GM23248 (cell line): ENCODE measurements at regions not wholly inside any gene's neighbourhood (a gene's known extent, or its start where the extent isn't known, plus 50 kb on each side); places are given as distances from the start of the nearest gene placed in this dataset.
A peak's percentile ranks its signal among the peaks of the same experiment; 100 is the strongest.
"Not testable (repeated sequence)": the region's sequence is repeated elsewhere in the genome, so short reads cannot be mapped to it uniquely, and the experiment has no call there.

Source experiments
- DNase-seq: peaks from one replicate; pipeline ENCODE4 v3.0.0-alpha.2; 2015
- H2AFZ ChIP-seq: fragments of 200-600 bp; sonication (generic); 2 replicates; pipeline ENCODE4 v1.6.1; 2016; ENCODE audit warnings: antibody characterized with exemption
- H3F3A ChIP-seq: fragments of 200-600 bp; sonication (generic); 2 replicates; pipeline ENCODE4 v1.6.1; 2016; ENCODE audit warnings: mild to moderate bottlenecking, antibody characterized with exemption, mixed run types; ENCODE audit not compliant: insufficient read depth
- H3K27ac ChIP-seq: fragments of 200-600 bp; sonication (generic); 2 replicates; pipeline ENCODE4 v1.5.1; 2016; ENCODE audit warnings: mild to moderate bottlenecking
- H3K27me3 ChIP-seq: fragments of 200-600 bp; sonication (generic); replicated peaks from 2 replicates; pipeline ENCODE4 v1.6.1; 2016; ENCODE audit warnings: mild to moderate bottlenecking; ENCODE audit not compliant: insufficient read depth
- H3K36me3 ChIP-seq: fragments of 200-600 bp; sonication (generic); 2 replicates; pipeline ENCODE4 v1.6.1; 2016; ENCODE audit warnings: low read depth, mild to moderate bottlenecking
- H3K4me1 ChIP-seq: fragments of 200-600 bp; sonication (generic); 2 replicates; pipeline ENCODE4 v1.6.1; 2016; ENCODE audit warnings: mild to moderate bottlenecking; ENCODE audit not compliant: insufficient read depth
- H3K4me2 ChIP-seq: fragments of 200-600 bp; sonication (generic); one replicate; pipeline ENCODE4 v1.6.1; 2016; ENCODE audit warnings: mild to moderate bottlenecking; ENCODE audit not compliant: unreplicated experiment
- H3K4me3 ChIP-seq: fragments of 200-600 bp; sonication (generic); 2 replicates; pipeline ENCODE4 v1.5.1; 2016; ENCODE audit warnings: mild to moderate bottlenecking
- H3K79me2 ChIP-seq: fragments of 200-600 bp; sonication (generic); 2 replicates; pipeline ENCODE4 v1.6.1; 2016; ENCODE audit warnings: mild to moderate bottlenecking; ENCODE audit not compliant: insufficient read depth
- H3K9ac ChIP-seq: fragments of 200-600 bp; sonication (generic); 2 replicates; pipeline ENCODE4 v1.6.1; 2016; ENCODE audit warnings: mild to moderate bottlenecking
- H3K9me2 ChIP-seq: fragments of 200-600 bp; sonication (generic); 2 replicates; pipeline ENCODE4 v1.6.1; 2016; ENCODE audit warnings: mixed run types, mild to moderate bottlenecking, moderate library complexity; ENCODE audit not compliant: insufficient read depth
- H3K9me3 ChIP-seq: fragments of 200-600 bp; sonication (generic); one replicate; pipeline ENCODE4 v1.6.1; 2017; ENCODE audit warnings: low read depth
- H4K20me1 ChIP-seq: fragments of 200-600 bp; sonication (generic); 2 replicates; pipeline ENCODE4 v1.6.0; 2016; ENCODE audit not compliant: insufficient read depth
- EZH2 ChIP-seq: fragments of 200-600 bp; sonication (generic); IDR thresholded peaks from 2 replicates; pipeline ENCODE4 v1.6.1; 2018; ENCODE audit warnings: antibody characterized with exemption, mild to moderate bottlenecking; ENCODE audit not compliant: insufficient read depth, poor library complexity, severe bottlenecking
- EZH2phosphoT487 ChIP-seq: fragments of 200-600 bp; sonication (generic); IDR thresholded peaks from 2 replicates; pipeline ENCODE4 v1.6.1; 2018; ENCODE audit warnings: antibody characterized with exemption, moderate library complexity, mild to moderate bottlenecking, low read depth; ENCODE audit not compliant: insufficient read depth
- WGBS, 2 experiments: methylation state at CpG; one replicate each; pipeline ENCODE4 v1.1.6; 2015 to 2017; ENCODE audit warnings: low lambda C conversion rate in 2 of 2, low coverage in 1 of 2; ENCODE audit errors: missing lambda C conversion rate in 2 of 2; 5-methylcytosine and 5-hydroxymethylcytosine counted together
- in situ Hi-C: fragments of 300-500 bp; cut with MboI; formaldehyde crosslinking; loops from 2 replicates; pipeline ENCODE4 v1.15.0; 2020

DNA sequence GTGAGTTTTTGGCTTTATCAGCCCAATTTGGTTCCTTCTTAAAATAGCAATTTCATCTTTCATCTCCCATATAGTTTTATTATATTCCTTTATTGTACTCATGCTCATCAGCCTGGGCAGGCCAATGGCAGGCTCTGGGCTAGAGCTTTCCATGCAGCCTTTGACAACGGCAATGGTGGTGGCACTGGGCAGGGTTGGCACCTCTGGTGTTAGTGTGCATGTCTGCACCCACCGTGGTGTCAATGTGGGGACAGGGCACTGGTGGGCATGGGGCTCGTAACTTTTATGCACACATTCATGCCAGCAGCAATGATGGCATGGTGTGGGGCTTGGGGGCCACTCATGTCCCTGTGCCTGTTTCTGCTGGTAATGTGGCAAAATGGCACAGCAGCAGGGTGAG lies 1305.4 kb downstream of the DSC3 start:
- in situ Hi-C loops = no loop called here
- Histone ChIP-seq H3K4me2 (no peak overlapping the region), H3K4me3 (no peak overlapping the region), H4K20me1 (no peaks in the 10 kb centered on the region), H2AFZ (no peak overlapping the region), H3K9ac (no peak overlapping the region), H3K4me1 (no peaks in the 10 kb centered on the region), H3K79me2 (no peaks in the 10 kb centered on the region), H3K27ac (no peak overlapping the region), H3K9me2 (no peaks in the 10 kb centered on the region), H3K27me3 (no peaks in the 10 kb centered on the region), H3K36me3 (no peaks in the 10 kb centered on the region), H3K9me3 (no peaks in the 10 kb centered on the region), H3F3A (no peaks in the 10 kb centered on the region)
- DNase-seq = no peak
- 19 to 23% methylated on average over 2 to 3 of the region's 3 CpGs for WGBS, 2 experiments
- TF ChIP-seq EZH2phosphoT487 = no peak
- no peak for TF ChIP-seq EZH2

DNA sequence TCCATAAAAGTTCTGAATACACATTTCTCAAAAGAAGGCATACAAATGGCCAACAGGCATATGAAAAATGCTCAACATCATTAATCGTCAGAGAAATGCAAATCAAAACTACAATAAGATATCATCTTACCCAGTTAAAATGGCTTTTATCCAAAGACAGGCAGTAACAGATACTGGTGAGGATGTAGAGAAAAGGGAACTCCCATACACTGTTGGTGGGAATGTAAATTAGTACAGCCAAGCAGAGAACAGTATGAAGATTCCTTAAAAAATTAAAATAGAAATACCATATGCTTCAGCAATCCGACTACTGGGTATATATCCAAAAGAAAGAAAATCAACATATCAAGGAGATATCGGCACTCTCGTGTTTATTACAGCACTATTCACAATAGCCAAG lies 1312.5 kb downstream of the DSC3 start:
- H3K9me2 ChIP-seq = no peaks in the 10 kb centered on the region
- no peak overlapping the region for H3K9ac ChIP-seq
- no peak overlapping the region for H3K4me3 ChIP-seq
- no peaks in the 10 kb centered on the region for H3K4me1 ChIP-seq
- H3K36me3 ChIP-seq = no peaks in the 10 kb centered on the region
- no peaks in the 10 kb centered on the region for H3K27me3 ChIP-seq
- no peak overlapping the region for H3K27ac ChIP-seq
- no peak overlapping the region for H2AFZ ChIP-seq
- H3F3A ChIP-seq = no peaks in the 10 kb centered on the region
- in situ Hi-C loops = no loop called here
- DNase-seq = no peak
- no peaks in the 10 kb centered on the region for H3K9me3 ChIP-seq
- TF ChIP-seq EZH2phosphoT487 (no peak), EZH2 (no peak)
- H4K20me1 ChIP-seq = no peaks in the 10 kb centered on the region
- no peaks in the 10 kb centered on the region for H3K79me2 ChIP-seq
- 49 to 60% methylated on average over 4 of the region's 4 CpGs for WGBS, 2 experiments
- H3K4me2 ChIP-seq = no peak overlapping the region

DNA sequence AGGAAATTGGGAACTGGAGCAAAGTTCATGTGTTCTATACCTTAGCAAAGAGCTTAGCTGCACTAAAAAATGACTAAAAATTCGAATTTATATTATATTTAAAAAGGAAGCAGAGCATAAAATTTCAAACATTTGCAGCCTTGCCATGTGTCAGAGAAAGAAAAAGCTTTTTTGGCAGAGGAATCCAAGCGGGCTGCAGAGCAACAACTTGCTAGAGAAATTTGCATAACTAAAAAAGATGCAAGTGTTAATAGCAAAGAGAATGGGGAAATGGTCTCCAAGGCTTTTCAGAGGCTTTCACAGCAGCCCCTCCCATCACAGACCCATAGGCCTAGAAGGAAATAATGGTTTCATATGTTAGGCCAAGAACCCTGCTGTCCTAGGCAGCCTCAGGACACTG lies 1315.9 kb downstream of the DSC3 start:
- H3K27ac ChIP-seq = no peak overlapping the region

DNA sequence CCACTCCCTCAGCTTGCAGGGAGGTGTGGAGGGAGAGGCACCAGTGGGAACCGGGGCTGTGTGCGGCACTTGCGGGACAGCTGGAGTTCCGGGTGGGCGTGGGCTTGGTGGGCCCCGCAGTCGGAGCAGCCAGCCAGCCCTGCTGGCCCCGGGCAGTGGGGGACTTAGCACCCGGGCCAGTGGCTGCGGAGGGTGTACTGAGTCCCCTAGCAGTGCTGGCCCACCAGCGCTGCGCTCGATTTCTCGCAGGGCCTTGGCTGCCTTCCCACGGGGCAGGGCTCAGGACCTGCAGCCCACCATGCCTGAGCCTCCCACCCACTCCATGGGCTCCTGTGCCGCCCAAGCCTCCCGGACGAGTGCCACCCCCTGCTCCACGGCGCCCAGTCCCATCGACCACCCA lies 1319.1 kb downstream of the DSC3 start:
- H4K20me1 ChIP-seq, H3F3A ChIP-seq, H3K4me2 ChIP-seq, H3K27ac ChIP-seq, H3K27me3 ChIP-seq, H3K4me1 ChIP-seq, in situ Hi-C loops, H2AFZ ChIP-seq, H3K36me3 ChIP-seq, H3K79me2 ChIP-seq, H3K4me3 ChIP-seq, DNase-seq, H3K9ac ChIP-seq, H3K9me2 ChIP-seq, H3K9me3 ChIP-seq: not testable (repeated sequence)
- WGBS, 2 experiments = 79 to 82% methylated on average over 19 to 21 of the region's 21 CpGs

More for the DNA sequence above, 1315.9 kb downstream of the DSC3 start:
- Histone ChIP-seq H3K36me3 (no peaks in the 10 kb centered on the region), H4K20me1 (no peaks in the 10 kb centered on the region), H3K27me3 (no peaks in the 10 kb centered on the region), H3K9ac (no peak overlapping the region), H3F3A (no peaks in the 10 kb centered on the region), H3K4me3 (no peak overlapping the region), H3K4me1 (no peaks in the 10 kb centered on the region), H3K4me2 (no peak overlapping the region), H3K9me2 (no peaks in the 10 kb centered on the region), H2AFZ (no peak overlapping the region), H3K9me3 (no peaks in the 10 kb centered on the region), H3K79me2 (no peaks in the 10 kb centered on the region)
- in situ Hi-C loops = no loop called here
- no peak for TF ChIP-seq EZH2
- TF ChIP-seq EZH2phosphoT487 = no peak
- 16 to 20% methylated on average over 2 of the region's 2 CpGs for WGBS, 2 experiments
- DNase-seq = no peak

DNA sequence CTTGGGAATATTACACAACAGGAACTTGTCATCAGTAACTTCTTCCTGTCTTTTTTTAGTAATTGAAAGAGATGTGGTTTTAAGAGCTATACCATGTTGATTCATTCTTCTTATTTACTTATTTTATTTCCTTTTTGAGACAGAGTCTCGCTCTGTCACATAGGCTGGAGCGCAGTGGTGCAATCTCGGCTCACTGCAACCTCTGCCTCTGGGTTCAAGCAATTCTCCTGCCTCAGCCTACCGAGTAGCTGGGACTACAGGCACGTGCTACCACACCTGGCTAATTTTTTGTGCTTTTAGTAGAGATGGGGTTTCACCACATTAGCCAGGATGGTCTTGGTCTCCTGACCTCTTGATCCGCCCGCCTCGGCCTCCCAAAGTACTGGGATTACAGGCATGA lies 1326.6 kb downstream of the DSC3 start:
- H3K27ac ChIP-seq, H4K20me1 ChIP-seq, H3K9me3 ChIP-seq, H3K36me3 ChIP-seq, H3K79me2 ChIP-seq, H3F3A ChIP-seq, H3K4me2 ChIP-seq, H3K4me3 ChIP-seq, H3K4me1 ChIP-seq, H3K9ac ChIP-seq, H3K27me3 ChIP-seq, H3K9me2 ChIP-seq, DNase-seq, in situ Hi-C loops: not testable (repeated sequence)
- peak overlapping the region; percentile 34; the same call in 1 of the 2 replicates for H2AFZ ChIP-seq
- WGBS, 2 experiments = 73% methylated on average over 8 of the region's 8 CpGs
